GM12864 (cell line): ENCODE measurements at regions not wholly inside any gene's neighbourhood (a gene's known extent, or its start where the extent isn't known, plus 50 kb on each side); places are given as distances from the start of the nearest gene placed in this dataset.

Source experiments
- DNase-seq: peaks from one replicate; pipeline ENCODE4 v3.0.0-alpha.2; 2011; ENCODE audit warnings: low read depth
- H3K4me3 ChIP-seq: 2 replicates; pipeline ENCODE4 v1.5.1; 2011; ENCODE audit warnings: mild to moderate bottlenecking, low read depth, low read length, control low read depth
- TF ChIP-seq, protein P1 (sequence below): IDR thresholded peaks from 2 replicates; pipeline ENCODE4 v1.5.1; 2011; ENCODE audit warnings: low read depth, mild to moderate bottlenecking, moderate library complexity, low read length, control low read depth, inconsistent platforms; ENCODE audit errors: missing control alignments

DNA sequence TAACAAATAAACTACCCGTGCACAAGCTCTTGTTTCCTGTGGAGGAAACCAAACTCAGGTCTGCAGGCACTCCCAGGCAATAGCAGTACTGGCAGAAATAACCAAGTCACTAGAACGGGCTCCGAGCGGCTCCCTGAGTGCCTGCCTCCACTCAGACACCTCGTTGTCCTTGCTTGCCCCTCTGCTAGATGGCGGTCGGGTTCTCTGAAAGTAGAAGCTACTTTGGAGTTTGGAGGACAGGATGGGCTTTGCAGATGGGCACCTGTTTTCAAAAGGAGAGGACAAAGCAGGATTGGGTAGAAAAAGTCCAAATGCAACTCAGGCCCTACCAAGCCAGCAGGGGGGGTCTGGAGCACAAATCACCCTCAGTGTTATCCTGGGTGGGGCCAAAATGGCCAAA is 136.4 kb downstream of the LRRC30 start:
- H3K4me3 ChIP-seq, result no peak overlapping the region
- DNase-seq, result no peak
- TF ChIP-seq, protein P1, sequence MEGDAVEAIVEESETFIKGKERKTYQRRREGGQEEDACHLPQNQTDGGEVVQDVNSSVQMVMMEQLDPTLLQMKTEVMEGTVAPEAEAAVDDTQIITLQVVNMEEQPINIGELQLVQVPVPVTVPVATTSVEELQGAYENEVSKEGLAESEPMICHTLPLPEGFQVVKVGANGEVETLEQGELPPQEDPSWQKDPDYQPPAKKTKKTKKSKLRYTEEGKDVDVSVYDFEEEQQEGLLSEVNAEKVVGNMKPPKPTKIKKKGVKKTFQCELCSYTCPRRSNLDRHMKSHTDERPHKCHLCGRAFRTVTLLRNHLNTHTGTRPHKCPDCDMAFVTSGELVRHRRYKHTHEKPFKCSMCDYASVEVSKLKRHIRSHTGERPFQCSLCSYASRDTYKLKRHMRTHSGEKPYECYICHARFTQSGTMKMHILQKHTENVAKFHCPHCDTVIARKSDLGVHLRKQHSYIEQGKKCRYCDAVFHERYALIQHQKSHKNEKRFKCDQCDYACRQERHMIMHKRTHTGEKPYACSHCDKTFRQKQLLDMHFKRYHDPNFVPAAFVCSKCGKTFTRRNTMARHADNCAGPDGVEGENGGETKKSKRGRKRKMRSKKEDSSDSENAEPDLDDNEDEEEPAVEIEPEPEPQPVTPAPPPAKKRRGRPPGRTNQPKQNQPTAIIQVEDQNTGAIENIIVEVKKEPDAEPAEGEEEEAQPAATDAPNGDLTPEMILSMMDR, result no peak

DNA sequence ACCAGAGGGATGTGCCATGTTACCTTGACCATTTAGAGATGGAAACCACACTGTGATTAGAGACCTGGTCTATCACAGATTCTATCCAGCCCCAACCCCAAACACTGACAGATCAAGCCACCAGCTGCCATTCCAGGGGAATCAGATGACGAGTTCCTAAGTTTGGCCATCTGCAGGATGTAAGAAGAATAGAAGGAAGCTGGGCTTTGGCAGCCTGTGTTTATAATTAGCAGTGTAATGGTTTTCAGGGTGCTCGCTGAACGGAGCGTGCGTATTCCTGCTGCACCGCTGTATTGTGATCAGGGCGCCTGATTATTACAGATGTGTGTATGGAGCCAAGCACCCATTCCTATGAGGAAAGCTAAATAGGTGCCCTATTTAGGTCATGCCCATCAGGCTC is 138.1 kb downstream of the LRRC30 start:
- DNase-seq, result no peak
- TF ChIP-seq, protein P1, result no peak

DNA sequence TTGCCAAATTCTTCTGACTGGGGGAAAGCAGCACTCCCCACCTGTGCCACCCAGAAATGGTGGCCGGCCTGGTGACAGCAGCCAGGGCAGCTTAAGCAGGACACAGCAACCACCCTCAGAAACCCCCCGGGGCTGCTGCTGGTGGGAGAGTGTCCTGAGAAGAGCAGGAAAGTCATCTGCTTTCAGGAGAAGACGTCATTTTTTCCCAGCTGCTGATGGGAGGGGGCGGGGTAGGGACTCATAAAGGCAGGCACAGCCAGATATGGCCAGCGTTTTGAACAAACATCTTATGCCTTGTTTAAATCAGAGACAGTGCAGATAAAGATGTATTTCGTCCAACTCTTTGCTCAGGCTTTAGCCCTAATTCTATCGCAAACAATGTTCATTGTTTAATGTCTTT is 139.5 kb downstream of the LRRC30 start:
- TF ChIP-seq, protein P1, result no peak

More for the DNA sequence above, 138.1 kb downstream of the LRRC30 start:
- H3K4me3 ChIP-seq, result no peak overlapping the region

DNA sequence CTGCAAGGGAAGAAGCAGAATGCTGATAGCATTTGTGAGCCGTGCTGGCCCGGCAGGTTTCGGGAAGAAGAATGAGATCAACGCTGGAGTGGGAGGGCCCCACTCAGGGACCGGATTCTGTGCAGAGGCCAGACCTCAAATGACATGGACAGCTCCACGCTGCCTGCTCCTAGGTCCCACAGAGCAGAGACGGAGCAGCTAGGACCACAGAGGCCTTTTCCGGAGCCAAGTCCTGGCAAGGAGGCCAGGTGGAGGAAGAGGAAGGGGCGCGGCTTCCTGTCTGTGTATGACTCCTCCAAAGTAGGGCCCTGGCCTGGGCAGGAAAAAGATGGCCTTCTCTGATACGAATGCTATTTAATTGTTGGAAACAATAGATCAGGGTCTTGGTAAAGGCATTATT is 139.9 kb downstream of the LRRC30 start:
- TF ChIP-seq, protein P1, result no peak
- H3K4me3 ChIP-seq, result no peak overlapping the region
- no peak for DNase-seq

More for the DNA sequence above, 139.5 kb downstream of the LRRC30 start:
- no peak for DNase-seq
- no peak overlapping the region for H3K4me3 ChIP-seq

DNA sequence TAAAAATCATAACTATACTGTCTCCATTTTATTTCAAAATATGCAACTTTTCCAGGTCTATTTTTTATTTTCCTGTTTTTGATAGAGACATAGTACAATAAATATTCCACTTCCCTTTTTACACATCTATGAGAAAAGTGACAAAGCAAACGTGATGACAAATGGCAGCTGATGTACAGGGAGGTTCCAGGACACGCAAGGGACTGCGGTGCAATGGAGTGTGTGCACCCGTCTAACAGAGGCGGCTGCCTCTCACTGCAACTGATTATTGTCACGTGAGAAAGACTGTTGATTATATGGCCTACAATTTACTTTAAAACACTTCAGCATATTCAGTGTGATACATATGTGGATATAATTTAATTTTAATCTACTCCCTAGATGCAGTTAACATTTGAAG is 142.6 kb downstream of the LRRC30 start:
- TF ChIP-seq, protein P1, result no peak
- no peak overlapping the region for H3K4me3 ChIP-seq
- no peak for DNase-seq

DNA sequence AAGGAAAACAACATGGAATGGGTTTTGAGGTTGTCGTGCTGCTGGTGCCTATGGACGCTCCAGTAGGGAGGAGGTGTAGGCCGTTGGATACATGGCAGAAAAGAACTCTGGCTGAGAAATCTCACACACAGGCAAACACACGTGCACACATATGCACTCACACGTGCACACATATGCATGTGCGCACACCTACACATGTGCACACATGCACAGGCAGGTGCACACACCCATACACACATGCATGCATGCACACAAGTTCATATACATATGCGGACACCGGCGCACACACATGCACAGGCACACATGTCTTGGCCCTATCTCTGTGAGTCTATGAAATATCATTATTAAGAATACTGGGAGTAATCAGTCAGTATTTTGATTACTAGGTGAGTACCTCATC is 150.4 kb downstream of the LRRC30 start:
- no peak overlapping the region for H3K4me3 ChIP-seq
- DNase-seq, result no peak
- TF ChIP-seq, protein P1, result no peak

DNA sequence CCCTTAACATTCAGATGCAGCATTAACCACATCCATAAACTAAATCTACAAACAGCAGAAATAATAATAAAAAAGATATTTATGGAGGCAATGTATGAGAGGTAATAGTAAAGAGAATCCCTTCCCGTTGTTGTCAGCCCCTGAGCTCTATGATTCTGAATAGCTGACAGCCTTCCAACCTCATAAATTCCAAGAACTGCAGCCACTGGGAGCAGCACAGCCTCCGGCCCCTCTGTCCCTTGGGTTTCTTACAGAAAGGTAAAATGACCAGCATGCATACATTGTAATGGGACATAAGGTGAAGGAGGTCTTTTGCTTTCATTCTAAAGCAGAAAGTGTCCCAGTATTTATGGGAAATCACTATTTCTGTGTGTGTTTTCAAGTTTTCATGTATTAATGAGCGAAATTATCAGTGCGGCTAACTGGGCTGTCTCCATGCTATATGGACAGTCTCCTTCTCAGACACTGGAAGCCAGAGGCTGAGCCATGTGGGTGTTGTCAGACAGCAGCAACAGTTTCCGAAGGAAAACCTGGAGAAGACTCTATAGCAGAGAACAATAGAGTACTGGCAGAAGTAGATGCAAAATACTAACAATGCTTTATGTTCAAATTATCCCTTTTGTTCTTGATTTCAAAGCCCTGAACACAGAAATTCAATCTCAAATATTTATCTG is 151.6 kb downstream of the LRRC30 start:
- TF ChIP-seq, protein P1, result no peak
- H3K4me3 ChIP-seq, result no peak overlapping the region
- DNase-seq, result no peak
